MM.1S (cell line): ENCODE measurements at regions not wholly inside any gene's neighbourhood (a gene's known extent, or its start where the extent isn't known, plus 50 kb on each side); places are given as distances from the start of the nearest gene placed in this dataset.

ENCODE experiments used
- DNase-seq: peaks from one replicate; pipeline ENCODE4 v3.0.0-alpha.2; 2015
- H2AFZ ChIP-seq: fragments of 300-600 bp; sonication (generic); 2 replicates; pipeline ENCODE4 v1.6.0; 2016; ENCODE audit warnings: antibody characterized with exemption, low read length
- H3F3A ChIP-seq: fragments of 300-600 bp; sonication (generic); 2 replicates; pipeline ENCODE4 v1.6.1; 2016; ENCODE audit warnings: mild to moderate bottlenecking, antibody characterized with exemption, low read length, moderate library complexity, mixed read lengths; ENCODE audit not compliant: insufficient read depth
- H3K27ac ChIP-seq: fragments of 300-600 bp; sonication (generic); 2 replicates; pipeline ENCODE4 v1.5.1; 2016; ENCODE audit warnings: mild to moderate bottlenecking, low read length
- H3K27me3 ChIP-seq: fragments of 300-600 bp; sonication (generic); replicated peaks from 2 replicates; pipeline ENCODE4 v1.6.0; 2016; ENCODE audit warnings: low read length; ENCODE audit not compliant: insufficient read depth
- H3K36me3 ChIP-seq: fragments of 300-600 bp; sonication (generic); replicated peaks from 2 replicates; pipeline ENCODE4 v1.6.1; 2016; ENCODE audit warnings: mild to moderate bottlenecking, low read length, mixed read lengths; ENCODE audit not compliant: insufficient read depth
- H3K4me1 ChIP-seq: fragments of 300-600 bp; sonication (generic); 2 replicates; pipeline ENCODE4 v1.6.1; 2016; ENCODE audit warnings: low read length, mixed read lengths
- H3K4me2 ChIP-seq: fragments of 300-600 bp; sonication (generic); 2 replicates; pipeline ENCODE4 v1.6.0; 2016; ENCODE audit warnings: low read depth, low read length
- H3K4me3 ChIP-seq: fragments of 300-600 bp; sonication (generic); 2 replicates; pipeline ENCODE4 v1.5.1; 2016; ENCODE audit warnings: low read length, mixed read lengths
- H3K79me2 ChIP-seq: fragments of 300-600 bp; sonication (generic); 2 replicates; pipeline ENCODE4 v1.6.1; 2016; ENCODE audit warnings: mixed run types, low read length, mixed read lengths
- H3K9ac ChIP-seq: fragments of 300-600 bp; sonication (generic); 2 replicates; pipeline ENCODE4 v1.6.1; 2016; ENCODE audit warnings: low read length, mixed read lengths
- H3K9me2 ChIP-seq: fragments of 300-600 bp; sonication (generic); replicated peaks from 2 replicates; pipeline ENCODE4 v1.6.1; 2016; ENCODE audit warnings: mild to moderate bottlenecking, low read length, mixed read lengths; ENCODE audit not compliant: insufficient read depth
- H3K9me3 ChIP-seq: fragments of 300-600 bp; sonication (generic); replicated peaks from 2 replicates; pipeline ENCODE4 v1.6.1; 2016; ENCODE audit warnings: mild to moderate bottlenecking, low read length, mixed read lengths; ENCODE audit not compliant: insufficient read depth
- H4K20me1 ChIP-seq: fragments of 300-600 bp; sonication (generic); 2 replicates; pipeline ENCODE4 v1.6.1; 2016; ENCODE audit warnings: mild to moderate bottlenecking, low read length, moderate library complexity, mixed read lengths; ENCODE audit not compliant: insufficient read depth
- CTCF ChIP-seq: fragments of 300-600 bp; sonication (generic); IDR thresholded peaks from 2 replicates; pipeline ENCODE4 v1.5.1; 2016; ENCODE audit warnings: antibody characterized with exemption, low read length, mixed read lengths
- EZH2 ChIP-seq: fragments of 300-600 bp; sonication (generic); optimal IDR thresholded peaks from 2 replicates; pipeline ENCODE3; 2017; ENCODE audit warnings: low read depth, mild to moderate bottlenecking, antibody characterized with exemption, low read length, mixed read lengths
- EZH2phosphoT487 ChIP-seq: fragments of 300-600 bp; sonication (generic); IDR thresholded peaks from 2 replicates; pipeline ENCODE4 v1.6.1; 2018; ENCODE audit warnings: antibody characterized with exemption, low read length

DNA sequence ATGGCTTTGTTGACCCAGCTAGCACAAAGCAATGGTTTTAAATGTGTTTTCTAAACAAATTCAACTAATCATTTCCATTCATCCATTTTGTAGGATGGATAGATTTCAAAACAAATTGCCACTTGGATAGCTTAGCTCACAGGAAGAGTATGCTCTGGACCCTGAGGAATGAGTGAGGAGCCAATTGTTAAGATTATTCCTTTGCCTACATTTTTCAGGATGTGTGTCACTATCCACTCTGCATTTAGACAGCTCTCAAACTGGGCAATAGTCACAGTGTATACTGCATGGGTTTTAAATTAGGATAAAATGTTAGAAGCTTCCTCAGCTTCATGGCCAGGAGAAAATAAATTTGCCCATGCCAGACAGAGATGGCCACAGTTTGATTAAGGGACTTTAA is 605.6 kb upstream of the TEX47 start:
- Histone ChIP-seq H3K4me2 (no peak overlapping the region), H3K79me2 (no peaks in the 10 kb centered on the region), H3K9me2 (no peaks in the 10 kb centered on the region), H3K9ac (no peak overlapping the region), H2AFZ (no peak overlapping the region), H3F3A (no peaks in the 10 kb centered on the region), H3K36me3 (no peaks in the 10 kb centered on the region), H3K27me3 (no peaks in the 10 kb centered on the region), H3K9me3 (no peaks in the 10 kb centered on the region), H3K4me1 (no peaks in the 10 kb centered on the region), H3K4me3 (no peak overlapping the region), H4K20me1 (no peaks in the 10 kb centered on the region), H3K27ac (no peak overlapping the region)
- no peak for DNase-seq
- no peak for TF ChIP-seq EZH2phosphoT487
- no peak for TF ChIP-seq EZH2
- TF ChIP-seq CTCF, result no peak

DNA sequence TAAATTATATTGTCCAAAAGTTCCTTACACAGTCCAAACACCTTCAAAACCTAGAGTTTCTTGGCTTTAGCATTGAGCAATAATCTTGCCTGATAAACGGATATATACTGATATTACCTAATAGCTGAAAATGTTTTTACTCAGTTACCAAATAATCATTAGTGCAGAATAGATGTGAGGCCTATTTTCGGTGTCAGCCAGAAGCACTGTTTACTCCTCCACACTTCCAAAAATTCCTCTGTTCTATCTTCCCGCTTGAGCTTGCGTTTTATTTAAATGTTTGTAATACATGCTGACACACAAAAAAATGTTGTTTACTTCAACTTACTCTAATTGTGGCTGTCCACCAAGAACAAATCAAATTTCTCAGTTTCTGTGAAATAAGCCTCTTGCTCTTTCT is 606.2 kb upstream of the TEX47 start:
- no peaks in the 10 kb centered on the region for H3K9me2 ChIP-seq
- H3K79me2 ChIP-seq, result no peaks in the 10 kb centered on the region
- H3K27me3 ChIP-seq, result no peaks in the 10 kb centered on the region
- H2AFZ ChIP-seq, result no peak overlapping the region
- no peaks in the 10 kb centered on the region for H3K9me3 ChIP-seq
- H3K9ac ChIP-seq, result no peak overlapping the region
- no peaks in the 10 kb centered on the region for H3F3A ChIP-seq
- H3K4me3 ChIP-seq, result no peak overlapping the region
- H3K36me3 ChIP-seq, result no peaks in the 10 kb centered on the region
- TF ChIP-seq CTCF (no peak), EZH2phosphoT487 (no peak), EZH2 (no peak)
- no peak overlapping the region for H3K27ac ChIP-seq
- no peak overlapping the region for H3K4me2 ChIP-seq
- H4K20me1 ChIP-seq, result no peaks in the 10 kb centered on the region
- H3K4me1 ChIP-seq, result no peaks in the 10 kb centered on the region
- no peak for DNase-seq

DNA sequence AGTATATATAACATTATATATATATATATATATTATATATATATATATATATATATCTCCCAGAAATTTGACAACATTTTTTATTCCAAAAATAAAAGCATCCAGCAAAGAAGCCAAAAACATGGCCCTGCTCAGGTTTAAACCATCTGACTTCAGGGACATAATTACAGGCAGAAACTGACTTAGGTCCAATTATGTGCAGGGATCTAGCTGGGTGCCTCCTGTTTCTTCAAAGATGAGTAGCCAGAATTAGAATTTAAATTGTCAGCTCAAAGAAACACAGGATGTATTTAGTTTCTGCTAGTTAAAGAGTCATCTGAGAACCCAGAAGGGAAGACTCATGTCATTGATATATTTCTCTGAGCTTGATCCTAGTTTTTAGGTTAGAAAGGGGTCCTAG is 656.4 kb upstream of the TEX47 start:
- no peaks in the 10 kb centered on the region for H3K4me1 ChIP-seq
- H3K9me3 ChIP-seq, result no peaks in the 10 kb centered on the region
- H3K9me2 ChIP-seq, result no peaks in the 10 kb centered on the region
- no peak overlapping the region for H3K9ac ChIP-seq
- no peak overlapping the region for H2AFZ ChIP-seq
- no peak for TF ChIP-seq CTCF
- no peak for TF ChIP-seq EZH2
- TF ChIP-seq EZH2phosphoT487, result no peak
- no peak overlapping the region for H3K27ac ChIP-seq
- H4K20me1 ChIP-seq, result no peaks in the 10 kb centered on the region
- H3F3A ChIP-seq, result no peaks in the 10 kb centered on the region
- no peak for DNase-seq
- no peak overlapping the region for H3K4me2 ChIP-seq
- H3K36me3 ChIP-seq, result no peaks in the 10 kb centered on the region
- no peaks in the 10 kb centered on the region for H3K79me2 ChIP-seq
- H3K27me3 ChIP-seq, result no peaks in the 10 kb centered on the region
- no peak overlapping the region for H3K4me3 ChIP-seq

- Histone ChIP-seq H3K4me1 (no peaks in the 10 kb centered on the region), H2AFZ (no peak overlapping the region), H3K27ac (no peak overlapping the region), H4K20me1 (no peaks in the 10 kb centered on the region), H3K79me2 (no peaks in the 10 kb centered on the region), H3K4me2 (no peak overlapping the region), H3K9me2 (no peaks in the 10 kb centered on the region), H3K36me3 (no peaks in the 10 kb centered on the region), H3F3A (no peaks in the 10 kb centered on the region), H3K4me3 (no peak overlapping the region), H3K9ac (no peak overlapping the region), H3K9me3 (no peaks in the 10 kb centered on the region), H3K27me3 (no peaks in the 10 kb centered on the region)
- TF ChIP-seq EZH2, result no peak
- TF ChIP-seq CTCF, result no peak
- no peak for TF ChIP-seq EZH2phosphoT487
- DNase-seq, result no peak
Observed at GRCh38 chr7:89456556-89456955, 661.0 kb upstream of the TEX47 start.
